IPS DF 19.7 (cell line): ENCODE measurements at regions not wholly inside any gene's neighbourhood (a gene's known extent, or its start where the extent isn't known, plus 50 kb on each side); places are given as distances from the start of the nearest gene placed in this dataset.
"Not testable (repeated sequence)": the region's sequence is repeated elsewhere in the genome, so short reads cannot be mapped to it uniquely, and the experiment has no call there.

Source experiments
- DNase-seq: peaks from one replicate; pipeline ENCODE4 v3.0.0-alpha.2; 2013; ENCODE audit warnings: low read depth, low spot score

DNA sequence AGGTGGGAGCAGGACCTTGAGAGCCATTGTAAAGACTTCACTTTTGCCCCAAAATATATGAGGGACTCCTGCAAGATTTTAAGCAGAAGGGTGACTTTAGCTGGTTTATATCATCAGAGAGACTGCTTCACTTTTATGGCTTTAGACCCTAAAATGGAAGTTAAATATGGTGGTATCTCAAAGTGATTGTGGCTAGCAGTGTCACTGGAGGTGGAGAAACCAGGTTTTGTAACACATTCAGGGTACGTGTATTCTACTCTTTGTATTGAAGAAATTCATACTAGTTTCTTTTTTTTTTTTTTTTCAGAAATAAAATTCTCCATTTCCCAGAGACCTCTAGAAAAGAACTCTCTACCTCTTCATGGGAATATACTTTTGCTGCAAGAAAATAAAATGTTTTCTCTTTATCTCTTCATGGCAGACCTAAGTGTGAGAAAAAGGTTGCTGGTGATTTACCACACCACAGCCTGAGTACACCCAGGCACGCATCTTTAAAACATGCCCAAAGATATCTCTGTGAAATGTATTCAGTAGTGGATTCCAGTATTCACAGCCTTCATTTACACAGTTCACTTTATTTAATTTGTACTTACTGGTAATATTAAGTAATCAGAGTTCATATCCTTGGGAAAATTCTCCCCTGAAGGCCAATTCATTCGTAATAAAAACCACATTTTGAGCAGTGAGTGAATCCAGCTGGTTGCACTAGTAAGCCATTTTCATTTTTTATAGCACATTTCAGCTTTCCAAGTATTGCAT lies 74.3 kb upstream of the GUCY1A1 start:
- no peak for DNase-seq

DNA sequence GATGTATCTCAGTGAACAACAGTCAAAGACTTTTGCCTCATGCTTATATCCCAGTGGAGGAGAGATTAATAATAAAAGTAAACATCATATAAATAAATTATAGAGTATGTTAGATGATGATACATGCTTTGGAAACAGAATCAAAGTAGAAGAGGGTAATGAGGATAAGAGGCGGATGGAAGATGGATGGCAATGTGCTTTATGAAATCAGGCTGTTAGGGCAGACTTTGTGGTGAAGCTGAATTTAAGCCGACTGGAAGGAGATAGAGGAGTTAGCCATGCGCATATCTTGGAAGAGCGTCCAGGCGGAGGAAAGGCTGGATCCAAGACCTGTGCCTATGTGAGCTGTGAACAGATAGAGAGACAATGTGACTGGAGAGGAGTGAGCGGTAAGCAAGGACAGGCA lies 74.9 kb upstream of the GUCY1A1 start:
- no peak for DNase-seq

DNA sequence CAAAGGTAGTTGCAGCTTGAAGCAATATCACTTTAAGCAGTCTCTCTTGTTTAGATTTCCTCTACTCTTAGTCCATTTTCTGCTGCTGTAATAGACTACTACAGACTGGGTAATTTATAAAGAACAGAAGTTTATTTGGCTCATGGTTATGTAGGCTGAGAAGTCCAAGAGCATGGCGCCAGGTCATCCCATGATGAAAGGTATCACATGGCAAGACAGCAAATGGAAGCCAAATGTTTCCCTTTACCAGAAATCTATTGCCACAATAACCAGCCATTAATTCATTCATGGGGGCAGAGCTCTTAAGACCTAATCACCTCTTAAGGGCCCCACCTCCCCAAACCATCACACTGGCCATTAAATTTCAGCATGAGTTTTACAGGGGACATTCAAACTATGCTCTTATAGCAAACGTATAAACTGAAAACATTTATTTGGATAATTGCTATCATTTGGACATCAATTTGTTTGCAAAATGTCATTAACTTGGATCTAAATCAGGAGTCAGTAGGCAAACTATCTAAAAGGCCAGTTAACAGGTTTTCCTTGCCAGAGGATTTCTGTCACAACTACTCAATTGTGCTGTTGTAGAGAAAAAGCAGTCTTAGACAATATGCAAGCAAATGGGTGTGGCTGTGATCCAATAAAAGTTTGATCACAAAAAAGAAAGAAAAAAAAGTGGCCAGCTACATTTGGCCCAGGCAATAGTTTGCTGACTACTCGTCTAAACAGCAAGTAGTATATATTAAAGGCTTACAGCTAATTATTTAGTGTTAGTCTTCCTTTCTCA lies 75.7 kb upstream of the GUCY1A1 start:
- no peak for DNase-seq

DNA sequence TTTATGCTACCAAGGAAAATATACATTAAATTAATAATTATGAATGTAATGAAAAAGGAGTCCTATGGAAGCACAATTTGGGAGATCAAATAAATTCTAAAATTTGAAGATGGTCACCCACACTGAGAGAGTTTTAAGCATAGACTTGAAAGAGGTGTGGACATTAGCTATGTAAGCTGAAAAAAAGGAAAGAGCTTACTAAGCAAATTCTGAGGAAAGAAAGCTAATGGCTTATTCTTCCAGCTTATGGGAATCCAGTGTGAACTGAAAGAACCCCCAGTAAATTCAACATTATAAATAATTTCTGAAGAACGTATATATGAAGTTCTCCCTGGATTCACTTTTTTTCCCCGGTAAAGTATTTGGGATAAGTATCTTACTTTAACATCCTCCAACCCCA lies 78.2 kb upstream of the GUCY1A1 start:
- no peak for DNase-seq

DNA sequence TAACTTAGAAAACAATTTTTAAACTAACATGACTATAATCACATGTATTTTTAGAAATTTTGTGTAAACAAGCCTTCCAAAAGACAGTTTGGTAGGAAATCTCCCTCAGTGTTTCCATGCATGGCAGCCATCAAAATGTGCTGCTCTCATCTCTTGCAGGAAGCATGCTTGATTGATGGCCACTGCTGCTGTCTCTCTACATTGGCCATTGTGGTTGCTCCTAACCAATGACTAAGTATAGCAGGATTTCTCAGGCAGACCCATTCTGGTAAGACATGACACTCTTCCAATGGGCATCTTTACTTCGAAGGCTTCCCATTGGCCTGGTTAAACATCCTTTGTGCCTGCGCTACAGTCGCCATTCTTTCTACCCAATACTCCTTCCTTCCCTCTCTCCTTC lies 78.9 kb upstream of the GUCY1A1 start:
- no peak for DNase-seq

DNA sequence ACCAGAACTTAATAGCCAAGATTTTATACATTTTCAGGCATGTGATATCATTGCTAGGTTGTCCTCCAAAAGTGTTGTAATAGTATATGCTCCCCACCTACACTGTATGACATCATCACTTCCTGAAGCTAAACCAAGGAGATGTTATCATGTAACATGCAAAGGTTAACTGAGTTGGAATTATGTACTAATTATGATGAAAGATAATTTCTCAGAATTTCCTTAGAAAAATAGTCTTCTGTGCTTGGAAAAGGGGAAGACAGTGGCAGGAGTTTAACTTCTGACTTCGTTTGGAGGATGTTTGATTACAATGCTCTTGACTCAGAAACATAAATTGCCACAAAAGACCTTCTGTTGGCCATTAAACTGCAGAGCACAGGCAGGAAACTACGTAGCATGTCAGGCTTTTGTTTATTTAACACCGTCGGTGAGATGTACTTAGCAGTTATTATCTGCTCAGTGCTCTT lies 83.6 kb upstream of the GUCY1A1 start:
- DNase-seq: no peak

DNA sequence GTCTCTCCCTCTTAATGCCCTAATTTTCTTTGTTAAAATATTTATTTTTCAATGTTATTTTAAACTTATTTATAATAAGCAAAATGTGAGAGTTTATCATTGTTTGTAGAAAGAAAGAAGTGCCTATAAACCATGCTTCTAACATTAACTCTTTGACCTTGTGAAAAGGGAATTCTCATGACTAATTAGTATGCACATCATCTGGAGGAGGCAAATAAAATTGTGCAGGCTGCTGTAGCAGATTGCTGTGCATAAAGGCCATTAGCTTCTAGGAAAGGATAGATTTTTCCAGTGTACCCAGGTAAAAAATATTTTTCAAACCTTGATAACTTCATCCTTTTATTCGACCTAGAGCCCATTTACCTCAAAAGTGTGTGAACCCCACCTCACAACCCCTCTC lies 84.6 kb upstream of the GUCY1A1 start:
- no peak for DNase-seq

DNA sequence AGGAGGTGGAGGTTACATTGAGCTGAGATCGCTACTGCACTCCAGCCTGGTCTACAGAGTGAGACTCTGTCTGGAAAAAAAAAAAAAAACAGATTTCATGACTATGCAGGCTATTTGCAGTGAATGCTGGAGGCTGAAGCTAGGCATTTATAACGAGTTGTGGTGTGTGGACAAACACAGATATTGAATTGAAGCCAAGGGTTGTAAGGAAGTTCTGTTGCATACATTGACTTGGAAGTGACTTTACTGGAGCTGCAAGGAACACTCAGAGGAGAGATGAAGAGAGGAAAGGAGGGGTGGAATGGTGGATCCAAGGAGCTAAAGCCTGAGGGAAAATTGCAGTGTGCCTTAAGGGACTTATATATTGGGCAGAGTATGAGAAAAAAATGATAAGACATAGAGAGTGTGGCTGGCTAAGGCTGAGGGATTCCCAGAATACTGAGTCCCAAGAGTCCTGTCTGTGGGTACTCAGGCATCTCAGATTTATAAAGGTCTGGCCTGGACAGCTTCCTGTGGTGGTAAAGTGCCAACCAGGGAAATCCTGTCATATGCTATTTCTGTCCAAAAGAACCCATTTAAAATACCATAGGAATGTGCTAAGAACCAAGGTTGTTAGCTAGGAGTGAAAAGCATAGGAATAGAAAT lies 87.8 kb upstream of the GUCY1A1 start:
- DNase-seq: no peak

DNA sequence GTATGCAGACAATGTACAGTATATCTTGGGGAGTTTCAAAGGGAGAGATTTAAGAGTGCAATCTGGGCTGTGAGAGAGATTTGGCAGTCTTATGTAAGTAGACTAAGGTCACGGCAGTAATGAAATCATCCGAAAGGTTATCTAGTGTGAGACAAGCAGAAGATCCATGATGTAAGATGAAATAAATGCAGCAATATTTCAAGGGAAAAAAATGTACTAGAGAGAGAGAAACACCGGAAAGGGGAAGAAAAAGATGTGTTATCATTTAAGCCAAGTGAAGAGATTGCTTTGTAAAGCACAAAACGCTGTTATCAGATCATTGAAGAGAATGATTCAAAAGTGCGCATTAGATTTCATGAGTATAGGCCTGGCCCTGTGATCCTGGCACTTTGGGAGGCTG lies 88.4 kb upstream of the GUCY1A1 start:
- no peak for DNase-seq

DNA sequence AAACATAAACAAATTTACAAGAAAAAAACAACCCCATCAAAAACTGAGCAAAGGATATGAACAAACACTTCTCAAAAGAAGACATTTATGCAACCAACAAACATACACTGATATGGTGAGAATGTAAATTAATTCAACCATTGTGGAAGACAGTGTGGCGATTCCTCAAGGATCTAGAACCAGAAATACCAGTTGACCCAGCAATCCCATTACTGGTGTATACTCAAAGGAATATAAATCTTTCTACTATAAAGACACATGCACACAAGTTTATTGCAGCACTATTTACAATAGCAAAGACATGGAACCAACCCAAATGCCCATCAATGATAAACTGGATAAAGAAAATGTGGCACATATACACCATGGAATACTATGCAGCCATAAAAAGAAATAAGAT lies 92.3 kb upstream of the GUCY1A1 start:
- not testable (repeated sequence) for DNase-seq

DNA sequence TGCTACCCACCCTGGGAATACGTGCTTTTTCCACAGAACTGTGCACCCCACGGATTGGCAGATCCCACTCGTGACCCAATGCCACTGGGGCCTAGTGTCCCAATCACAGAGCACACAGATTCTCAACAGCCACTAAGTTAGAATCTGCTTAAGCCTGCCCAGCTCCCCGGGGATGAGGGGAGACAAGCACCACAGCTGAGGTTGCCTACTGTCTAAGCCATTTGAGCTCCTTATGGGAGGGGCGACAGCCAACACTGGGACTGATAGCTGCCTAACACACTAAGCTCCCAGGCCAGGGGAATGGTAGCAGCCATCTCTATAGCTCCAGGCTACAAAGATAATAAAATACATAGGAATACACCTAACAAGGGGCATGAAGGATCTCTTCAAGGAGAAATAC lies 93.5 kb upstream of the GUCY1A1 start:
- no peak for DNase-seq

DNA sequence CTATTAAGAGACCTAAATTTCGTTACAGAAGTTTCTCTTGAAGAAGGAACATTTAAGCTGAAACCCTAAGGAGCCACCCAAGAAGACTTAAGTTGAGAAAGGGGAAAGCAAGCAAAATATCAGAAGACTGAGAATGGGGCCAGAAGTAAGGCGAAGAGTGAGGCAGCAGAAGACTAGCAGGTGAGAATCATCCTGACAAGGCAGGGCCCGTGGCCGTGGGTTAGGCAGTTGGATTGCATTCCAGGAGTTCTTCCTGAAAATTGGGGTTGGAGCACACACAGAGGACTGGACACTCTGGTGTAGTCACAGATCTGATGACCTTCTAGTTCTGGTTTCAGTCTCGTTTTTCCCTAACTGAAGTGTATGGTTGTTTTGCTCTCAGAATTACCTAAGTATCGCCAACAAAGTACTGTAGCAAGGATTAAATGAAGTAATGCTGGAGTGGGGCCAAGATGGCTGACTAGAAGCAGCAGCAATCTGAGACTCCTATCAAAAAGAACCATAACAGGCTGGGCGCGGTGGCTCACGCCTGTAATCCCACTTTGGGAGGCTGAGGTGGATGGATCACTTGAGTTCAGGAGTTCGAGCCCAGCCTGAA lies 94.4 kb upstream of the GUCY1A1 start:
- DNase-seq: no peak

DNA sequence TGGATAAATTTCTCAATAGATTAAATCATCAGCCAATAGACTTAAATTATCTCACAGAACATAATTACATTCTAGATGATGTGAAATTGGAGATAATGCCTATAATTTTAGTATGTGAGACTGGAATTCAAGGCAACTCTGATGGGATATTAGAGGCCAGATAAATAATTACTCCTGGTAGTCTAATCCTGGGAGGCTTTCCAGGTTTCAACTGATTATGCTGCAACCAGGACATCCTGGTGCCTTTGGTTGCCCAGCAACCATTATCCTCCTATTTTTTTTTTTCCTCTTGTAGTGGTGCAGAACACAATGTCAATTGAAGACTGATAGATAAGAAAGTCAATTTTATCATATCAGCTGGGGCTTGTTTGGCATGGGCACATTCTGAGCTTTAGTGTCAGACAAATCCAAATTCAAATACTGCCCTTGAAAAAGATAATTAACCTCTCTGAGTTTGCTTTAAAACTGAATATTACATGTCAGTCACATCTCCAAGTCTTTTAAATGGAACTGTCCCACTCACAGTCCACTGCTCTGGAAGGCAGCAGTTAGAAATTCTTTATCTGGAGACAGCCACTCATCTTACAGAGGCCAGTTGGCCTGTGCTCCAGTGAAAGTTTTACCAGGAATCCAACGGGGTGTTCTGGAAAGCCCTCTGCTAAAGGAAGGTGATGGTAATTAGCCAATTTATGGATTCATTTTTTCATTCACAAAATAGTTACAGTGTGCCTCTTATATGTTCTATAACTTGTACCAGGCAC lies 95.3 kb upstream of the GUCY1A1 start:
- no peak for DNase-seq

DNA sequence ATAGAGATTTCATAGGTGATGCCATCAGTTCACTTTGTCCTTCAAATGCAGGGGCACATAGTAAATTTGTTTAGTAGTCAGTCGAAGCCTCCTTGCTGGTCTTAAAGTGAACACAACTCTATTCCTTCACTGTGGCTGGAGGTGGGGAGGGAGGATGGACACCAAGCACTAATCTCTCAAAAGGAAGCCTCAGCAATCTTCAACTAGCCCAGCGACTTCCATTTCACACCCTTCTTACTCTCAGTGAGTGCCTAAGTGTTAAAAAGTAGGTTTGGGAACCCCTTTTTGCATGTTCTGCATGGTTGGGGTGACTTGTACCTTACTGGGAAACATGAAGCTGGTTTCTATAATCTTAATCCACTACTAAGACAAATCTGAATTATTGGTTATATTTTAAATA lies 96.0 kb upstream of the GUCY1A1 start:
- DNase-seq: no peak

DNA sequence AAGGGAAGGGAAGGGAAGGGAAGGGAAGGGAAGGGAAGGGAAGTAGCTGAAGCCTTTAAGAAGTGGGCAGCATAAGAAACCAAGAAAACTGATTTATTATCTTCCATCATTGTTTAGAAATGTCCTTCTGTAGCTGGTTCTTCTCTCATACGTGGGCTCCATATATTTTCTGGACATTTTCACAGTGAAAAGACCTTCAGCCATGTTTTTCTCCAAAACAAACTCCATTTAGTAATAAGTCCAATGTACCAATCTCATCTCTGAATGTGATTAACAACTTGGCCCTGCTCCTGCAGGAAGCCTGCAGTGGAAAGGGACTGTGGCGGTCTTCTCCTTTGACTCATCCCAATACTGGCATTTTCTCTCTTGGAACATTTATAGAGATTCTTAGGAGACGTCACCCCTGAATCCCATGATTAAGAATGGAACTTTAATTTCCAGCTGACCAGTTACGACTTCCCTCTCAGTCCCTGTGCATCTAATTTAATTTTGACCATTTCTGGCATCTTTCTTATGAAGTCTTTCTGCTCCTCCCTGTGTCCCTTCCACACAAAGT lies 96.6 kb upstream of the GUCY1A1 start:
- no peak for DNase-seq

DNA sequence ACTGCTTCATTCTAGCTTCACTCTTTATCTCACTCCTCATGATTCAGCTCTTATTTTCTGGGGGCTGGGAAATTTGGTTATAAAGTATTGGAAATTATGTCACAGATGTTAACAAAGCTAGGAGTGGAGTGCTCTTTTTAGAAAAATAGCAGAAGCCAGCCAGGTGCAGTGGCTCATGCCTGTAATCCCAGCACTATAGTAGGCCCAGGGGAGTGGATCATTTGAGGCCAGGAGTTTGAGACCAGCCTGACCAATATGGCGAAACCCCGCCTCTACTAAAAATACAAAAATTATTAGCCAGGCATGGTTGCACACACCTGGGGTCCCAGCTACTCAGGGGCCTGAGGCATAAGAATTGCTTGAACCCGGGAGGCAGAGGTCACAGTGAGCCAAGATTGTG lies 97.2 kb upstream of the GUCY1A1 start:
- DNase-seq: no peak

DNA sequence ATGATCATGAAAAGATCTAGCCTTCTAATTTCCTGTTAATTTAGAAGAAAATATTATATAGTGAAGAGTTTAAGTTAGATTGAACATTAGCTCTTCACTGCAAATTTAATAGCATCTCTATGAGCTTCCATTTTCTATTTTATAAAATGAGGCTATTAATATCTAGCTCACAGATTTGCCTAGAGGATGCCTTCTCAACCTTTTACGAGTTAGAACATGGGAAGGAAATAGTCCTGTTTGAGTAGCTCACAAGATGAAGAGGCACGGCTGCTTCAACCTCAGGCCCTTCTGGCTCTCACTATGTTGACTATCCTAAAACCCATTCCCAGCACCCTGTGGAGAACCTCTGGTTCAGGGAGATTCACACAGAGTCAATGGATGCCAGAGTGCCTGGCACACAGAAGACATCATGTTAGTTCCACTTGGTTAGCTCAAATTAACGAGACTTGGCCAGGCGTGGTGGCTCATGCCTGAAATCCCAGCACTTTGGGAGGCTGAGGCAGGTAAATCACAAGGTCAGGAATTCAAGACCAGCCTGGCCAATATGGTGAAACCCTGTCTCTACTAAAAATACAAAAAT lies 97.9 kb upstream of the GUCY1A1 start:
- DNase-seq: no peak

DNA sequence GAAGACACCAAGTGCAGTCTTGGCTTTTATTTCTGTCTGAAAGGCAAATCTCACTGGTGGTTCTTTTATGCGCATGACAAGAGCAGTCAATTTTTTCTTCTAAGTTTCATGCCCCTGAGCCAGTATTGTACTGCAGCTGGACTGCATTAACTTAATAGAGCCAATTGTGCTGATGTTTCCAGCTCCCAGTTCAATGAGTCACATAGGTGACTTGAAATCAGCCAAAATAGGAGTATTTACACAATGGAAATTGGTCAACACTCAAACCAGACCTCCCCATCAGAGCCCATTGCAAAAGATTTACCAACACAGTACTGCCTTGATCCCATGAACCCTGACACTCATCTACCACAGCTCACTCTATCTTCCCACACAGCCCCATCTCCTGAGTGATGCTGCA lies 100.3 kb upstream of the GUCY1A1 start:
- DNase-seq: no peak

DNA sequence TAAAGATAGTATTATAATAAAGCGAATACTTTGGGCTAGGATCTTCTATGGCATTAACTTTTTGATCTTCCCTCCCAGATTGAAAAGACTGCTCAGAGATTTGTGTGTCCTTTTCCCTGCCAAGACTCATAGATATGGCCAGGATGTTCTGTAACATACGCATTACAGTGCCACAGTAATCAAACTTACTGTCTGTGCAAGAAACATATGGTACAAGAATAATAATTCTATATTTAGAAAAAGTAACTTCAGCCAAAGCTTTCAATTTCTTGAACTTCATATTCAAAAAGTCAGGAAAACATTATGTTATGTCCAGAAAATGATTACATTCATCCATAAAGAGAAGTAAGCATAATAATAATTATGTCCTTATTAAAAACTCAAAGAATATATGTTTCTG lies 100.9 kb upstream of the GUCY1A1 start:
- DNase-seq: no peak

DNA sequence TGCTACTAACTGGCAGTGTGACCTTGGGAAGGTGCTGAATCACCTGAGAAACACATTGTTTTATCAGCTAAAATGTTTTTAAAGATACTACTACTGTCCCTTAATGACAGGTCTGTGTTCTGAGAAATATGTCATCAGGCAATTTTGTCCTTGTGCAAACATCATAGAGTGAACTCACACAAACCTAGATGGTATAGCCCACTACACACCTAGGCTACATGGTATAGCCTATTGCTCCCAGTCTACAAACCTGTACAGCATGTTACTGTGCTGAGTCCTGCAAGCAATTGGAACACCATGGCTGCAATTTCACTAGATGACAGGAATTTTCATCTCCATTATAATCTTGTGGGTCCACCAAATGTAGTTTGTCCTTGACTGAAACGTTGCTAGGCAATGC lies 101.3 kb upstream of the GUCY1A1 start:
- DNase-seq: no peak

DNA sequence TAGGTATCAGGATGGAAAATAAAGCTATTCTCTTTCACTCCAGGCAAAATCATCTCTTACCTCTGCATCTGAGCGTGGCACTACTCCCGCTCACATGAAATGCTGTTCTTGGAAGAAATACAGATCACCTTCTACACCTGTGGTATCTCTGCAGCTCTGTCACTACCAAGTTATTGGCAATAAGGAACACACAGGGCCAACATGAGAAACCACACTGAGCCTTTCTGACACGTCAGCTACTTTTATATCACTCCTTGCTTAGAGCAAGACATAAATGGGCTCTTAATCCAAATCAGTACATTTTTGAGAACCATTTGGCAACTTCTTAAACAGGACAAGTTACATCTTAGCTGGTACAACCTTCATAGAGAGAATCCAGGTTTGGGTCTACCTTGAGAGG lies 101.8 kb upstream of the GUCY1A1 start:
- DNase-seq: no peak
